ENCODE measurements at regions not wholly inside any gene's neighbourhood (a gene's known extent, or its start where the extent isn't known, plus 50 kb on each side); places are given as distances from the start of the nearest gene placed in this dataset.
"Not testable (repeated sequence)": the region's sequence is repeated elsewhere in the genome, so short reads cannot be mapped to it uniquely, and the experiment has no call there.

GRCh38 chr16:62390214-62390613 lies 354.0 kb upstream of the CDH8 start:
- DNase-seq, result no peak

- no peak for DNase-seq
Measured at GRCh38 chr16:62386411-62386810, 350.2 kb upstream of the CDH8 start.

- DNase-seq, result no peak
Measured at GRCh38 chr16:62383941-62384340, 347.7 kb upstream of the CDH8 start.

- no peak for DNase-seq
Measured at GRCh38 chr16:62370445-62370844, 334.2 kb upstream of the CDH8 start.

- no peak for DNase-seq
Measured at GRCh38 chr16:62363501-62363900, 327.3 kb upstream of the CDH8 start.

GRCh38 chr16:62353355-62353754 lies 317.1 kb upstream of the CDH8 start:
- DNase-seq, result no peak

GRCh38 chr16:62342216-62342615 lies 306.0 kb upstream of the CDH8 start:
- DNase-seq, result no peak

GRCh38 chr16:62335356-62335755 lies 299.1 kb upstream of the CDH8 start:
- no peak for DNase-seq

- no peak for DNase-seq
Measured at GRCh38 chr16:62321606-62322005, 285.4 kb upstream of the CDH8 start.

GRCh38 chr16:62298600-62298999 lies 262.4 kb upstream of the CDH8 start:
- no peak for DNase-seq

GRCh38 chr16:62294213-62294972 lies 258.2 kb upstream of the CDH8 start:
- DNase-seq, result no peak

GRCh38 chr16:62288990-62289629 lies 252.9 kb upstream of the CDH8 start:
- no peak for DNase-seq

GRCh38 chr16:62280506-62280905 lies 244.3 kb upstream of the CDH8 start:
- DNase-seq, result no peak

- DNase-seq, result no peak
Measured at GRCh38 chr16:62277942-62278341, 241.7 kb upstream of the CDH8 start.

- no peak for DNase-seq
Measured at GRCh38 chr16:62276637-62277036, 240.4 kb upstream of the CDH8 start.

- no peak for DNase-seq
Measured at GRCh38 chr16:62272035-62272434, 235.8 kb upstream of the CDH8 start.

GRCh38 chr16:62261760-62262159 lies 225.5 kb upstream of the CDH8 start:
- DNase-seq, result no peak

GRCh38 chr16:62258931-62259435 lies 222.7 kb upstream of the CDH8 start:
- DNase-seq, result not testable (repeated sequence)

- DNase-seq, result no peak
Measured at GRCh38 chr16:62256406-62256805, 220.2 kb upstream of the CDH8 start.

- no peak for DNase-seq
Measured at GRCh38 chr16:62254847-62255246, 218.6 kb upstream of the CDH8 start.

GRCh38 chr16:62254372-62254771 lies 218.1 kb upstream of the CDH8 start:
- no peak for DNase-seq

GRCh38 chr16:62253966-62254365 lies 217.7 kb upstream of the CDH8 start:
- no peak for DNase-seq

- no peak for DNase-seq
Measured at GRCh38 chr16:62249069-62249468, 212.8 kb upstream of the CDH8 start.

- DNase-seq, result no peak
Measured at GRCh38 chr16:62240722-62241121, 204.5 kb upstream of the CDH8 start.

- peak; percentile 3 for DNase-seq
Measured at GRCh38 chr16:62225675-62226074, 189.4 kb upstream of the CDH8 start.

Measured in activated naive CD4-positive, alpha-beta T cell treated with Interleukin-2 at 50 U/mL for 16 hours (primary cell).